Loucy (cell line): ENCODE measurements at regions not wholly inside any gene's neighbourhood (a gene's known extent, or its start where the extent isn't known, plus 50 kb on each side); places are given as distances from the start of the nearest gene placed in this dataset.

Source experiments
- H2AFZ ChIP-seq: fragments of 200-600 bp; sonication (generic); 2 replicates; pipeline ENCODE4 v1.6.0; 2016; ENCODE audit warnings: antibody characterized with exemption, mild to moderate bottlenecking, low read length, moderate library complexity
- H3F3A ChIP-seq: fragments of 200-600 bp; 2 replicates; pipeline ENCODE4 v1.6.0; 2016; ENCODE audit warnings: antibody characterized with exemption, low read depth, mild to moderate bottlenecking
- H3K27me3 ChIP-seq: fragments of 200-600 bp; sonication (generic); 2 replicates; pipeline ENCODE4 v1.6.1; 2014; ENCODE audit warnings: low read length, mild to moderate bottlenecking; ENCODE audit not compliant: insufficient read depth, poor library complexity, severe bottlenecking
- H3K36me3 ChIP-seq: fragments of 200-600 bp; sonication (generic); 2 replicates; pipeline ENCODE4 v1.6.1; 2016; ENCODE audit warnings: low read length; ENCODE audit not compliant: insufficient read depth
- H3K4me1 ChIP-seq: fragments of 200-600 bp; sonication (generic); 2 replicates; pipeline ENCODE4 v1.5.1; 2014; ENCODE audit warnings: low read length, mild to moderate bottlenecking; ENCODE audit not compliant: insufficient read depth, poor library complexity, severe bottlenecking
- H3K4me2 ChIP-seq: fragments of 200-600 bp; sonication (generic); 2 replicates; pipeline ENCODE4 v1.6.0; 2014; ENCODE audit warnings: antibody characterized with exemption, low read length, low read depth, mild to moderate bottlenecking; ENCODE audit not compliant: poor library complexity, severe bottlenecking
- H3K4me3 ChIP-seq: fragments of 200-600 bp; sonication (generic); 2 replicates; pipeline ENCODE4 v1.5.1; 2014; ENCODE audit warnings: low read length, mild to moderate bottlenecking, mixed read lengths; ENCODE audit not compliant: poor library complexity, severe bottlenecking
- H3K79me2 ChIP-seq: fragments of 200-600 bp; sonication (generic); 2 replicates; pipeline ENCODE4 v1.6.1; 2014; ENCODE audit warnings: low read length; ENCODE audit not compliant: insufficient read depth
- H3K9ac ChIP-seq: fragments of 200-600 bp; sonication (generic); 2 replicates; pipeline ENCODE4 v1.6.0; 2014; ENCODE audit warnings: mild to moderate bottlenecking, low read depth, low read length, moderate library complexity; ENCODE audit not compliant: poor library complexity, severe bottlenecking
- H3K9me2 ChIP-seq: fragments of 200-600 bp; sonication (generic); replicated peaks from 2 replicates; pipeline ENCODE4 v1.6.1; 2016; ENCODE audit warnings: low read depth, low read length, mixed read lengths
- H3K9me3 ChIP-seq: fragments of 200-600 bp; sonication (generic); 2 replicates; pipeline ENCODE4 v1.6.1; 2014; ENCODE audit warnings: mild to moderate bottlenecking, antibody characterized with exemption, low read length, low read depth; ENCODE audit not compliant: insufficient read depth
- H4K20me1 ChIP-seq: fragments of 200-600 bp; sonication (generic); 2 replicates; pipeline ENCODE4 v1.6.0; 2014; ENCODE audit warnings: antibody characterized with exemption, low read length, mild to moderate bottlenecking; ENCODE audit not compliant: insufficient read depth, poor library complexity, severe bottlenecking
- CTCF ChIP-seq: fragments of 200-600 bp; sonication (generic); conservative IDR thresholded peaks from 2 replicates; pipeline ENCODE4 v1.5.1; 2014; ENCODE audit warnings: mild to moderate bottlenecking, antibody characterized with exemption, low read length
- EZH2phosphoT487 ChIP-seq: fragments of 200-600 bp; IDR thresholded peaks from 2 replicates; pipeline ENCODE4 v1.6.1; 2018; ENCODE audit warnings: antibody characterized with exemption, mild to moderate bottlenecking, moderate library complexity, borderline replicate concordance

- H2AFZ ChIP-seq, result no peak overlapping the region
- H3K4me2 ChIP-seq, result no peak overlapping the region
- no peaks in the 10 kb centered on the region for H3K9me3 ChIP-seq
- no peaks in the 10 kb centered on the region for H3K36me3 ChIP-seq
- H3F3A ChIP-seq, result no peaks in the 10 kb centered on the region
- no peak for TF ChIP-seq EZH2phosphoT487
- no peaks in the 10 kb centered on the region for H3K27me3 ChIP-seq
- no peak overlapping the region for H3K4me3 ChIP-seq
- H4K20me1 ChIP-seq, result no peaks in the 10 kb centered on the region
- no peaks in the 10 kb centered on the region for H3K4me1 ChIP-seq
- no peaks in the 10 kb centered on the region for H3K9me2 ChIP-seq
- no peak overlapping the region for H3K9ac ChIP-seq
- no peaks in the 10 kb centered on the region for H3K79me2 ChIP-seq
Observed at GRCh38 chr2:594297-594949, 82.8 kb downstream of the TMEM18 start.

- no peaks in the 10 kb centered on the region for H3K9me3 ChIP-seq
- H3K79me2 ChIP-seq, result no peaks in the 10 kb centered on the region
- no peak for TF ChIP-seq CTCF
- H3F3A ChIP-seq, result no peaks in the 10 kb centered on the region
- no peak overlapping the region for H3K9ac ChIP-seq
- no peak overlapping the region for H2AFZ ChIP-seq
- H3K9me2 ChIP-seq, result no peaks in the 10 kb centered on the region
- H3K4me1 ChIP-seq, result no peaks in the 10 kb centered on the region
- no peaks in the 10 kb centered on the region for H3K36me3 ChIP-seq
- H3K27me3 ChIP-seq, result no peaks in the 10 kb centered on the region
- H4K20me1 ChIP-seq, result no peaks in the 10 kb centered on the region
- H3K4me2 ChIP-seq, result no peak overlapping the region
- no peak overlapping the region for H3K4me3 ChIP-seq
Observed at GRCh38 chr2:593356-594026, 83.7 kb downstream of the TMEM18 start.

- TF ChIP-seq EZH2phosphoT487 (no peak), CTCF (no peak)
- Histone ChIP-seq H4K20me1 (no peaks in the 10 kb centered on the region), H3K4me3 (no peak overlapping the region), H3K9me3 (no peaks in the 10 kb centered on the region), H3K79me2 (no peaks in the 10 kb centered on the region), H3K4me2 (no peak overlapping the region), H3K9me2 (no peaks in the 10 kb centered on the region), H2AFZ (no peak overlapping the region), H3K27me3 (no peaks in the 10 kb centered on the region), H3K4me1 (no peaks in the 10 kb centered on the region), H3K9ac (no peak overlapping the region), H3K36me3 (no peaks in the 10 kb centered on the region), H3F3A (no peaks in the 10 kb centered on the region)
Observed at GRCh38 chr2:592737-593136, 84.5 kb downstream of the TMEM18 start.
